Fibroblast of pulmonary artery (primary cell): ENCODE measurements at regions not wholly inside any gene's neighbourhood (a gene's known extent, or its start where the extent isn't known, plus 50 kb on each side); places are given as distances from the start of the nearest gene placed in this dataset.

Experiments
- DNase-seq: peaks from one replicate; pipeline ENCODE4 v3.0.0-alpha.2; 2010; ENCODE audit warnings: low read depth
- H3K4me3 ChIP-seq: replicated peaks from 2 replicates; pipeline ENCODE4 v1.5.1; 2011; ENCODE audit warnings: low read depth, mild to moderate bottlenecking, control low read depth, low read length, moderate library complexity
- CTCF ChIP-seq: IDR thresholded peaks from 2 replicates; pipeline ENCODE4 v1.5.1; 2011; ENCODE audit warnings: mild to moderate bottlenecking, control low read depth, low read length, inconsistent platforms; ENCODE audit errors: missing control alignments

- no peak for TF ChIP-seq CTCF
- no peak for DNase-seq
- no peak overlapping the region for H3K4me3 ChIP-seq
Observed at GRCh38 chr1:81042225-81042624, 758.5 kb upstream of the ADGRL2 start.

DNA sequence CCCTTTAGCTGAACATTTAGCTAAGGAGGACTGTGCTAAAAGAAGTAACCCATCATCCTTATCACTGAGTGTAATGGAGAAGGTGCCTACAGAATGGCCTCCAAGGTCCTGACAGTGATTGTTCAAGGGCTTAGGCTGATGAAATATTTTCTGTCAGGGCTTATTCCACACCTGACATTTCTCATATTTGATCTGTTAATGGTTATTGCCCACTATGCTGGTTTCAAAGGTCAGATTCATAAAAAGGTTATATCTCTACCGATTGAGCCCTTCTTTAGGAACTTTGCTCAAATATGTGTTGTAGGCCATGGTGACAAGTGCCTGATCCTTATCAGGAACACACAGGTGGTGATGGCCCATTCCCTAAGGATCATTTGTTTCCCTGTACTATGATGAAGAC, 766.4 kb upstream of the ADGRL2 start:
- H3K4me3 ChIP-seq, result no peak overlapping the region
- no peak for TF ChIP-seq CTCF
- no peak for DNase-seq

DNA sequence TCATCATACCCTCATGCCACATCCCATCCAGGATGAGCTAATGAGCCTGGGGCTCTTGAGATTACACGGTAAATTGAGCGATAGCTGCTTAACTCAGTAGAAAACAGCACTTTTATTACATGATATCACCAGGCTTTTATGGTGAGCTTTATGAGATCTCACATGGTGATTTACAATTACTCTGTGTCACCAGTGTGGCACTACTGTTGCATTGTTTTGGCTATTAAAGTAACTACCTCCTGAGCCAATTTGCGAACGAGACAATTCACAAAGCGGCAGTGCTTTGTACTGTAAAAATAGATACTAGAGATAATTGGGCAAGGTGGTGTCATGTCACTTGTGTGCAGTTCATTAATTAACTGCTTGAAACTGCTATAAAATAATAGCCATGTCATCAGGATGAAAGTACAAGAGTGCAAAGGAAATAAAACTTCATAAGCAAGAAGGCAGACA, 767.7 kb upstream of the ADGRL2 start:
- H3K4me3 ChIP-seq, result no peak overlapping the region
- no peak for TF ChIP-seq CTCF
- no peak for DNase-seq

GRCh38 chr1:81032374-81032773, 768.4 kb upstream of the ADGRL2 start:
- H3K4me3 ChIP-seq, result no peak overlapping the region
- no peak for DNase-seq
- no peak for TF ChIP-seq CTCF

DNA sequence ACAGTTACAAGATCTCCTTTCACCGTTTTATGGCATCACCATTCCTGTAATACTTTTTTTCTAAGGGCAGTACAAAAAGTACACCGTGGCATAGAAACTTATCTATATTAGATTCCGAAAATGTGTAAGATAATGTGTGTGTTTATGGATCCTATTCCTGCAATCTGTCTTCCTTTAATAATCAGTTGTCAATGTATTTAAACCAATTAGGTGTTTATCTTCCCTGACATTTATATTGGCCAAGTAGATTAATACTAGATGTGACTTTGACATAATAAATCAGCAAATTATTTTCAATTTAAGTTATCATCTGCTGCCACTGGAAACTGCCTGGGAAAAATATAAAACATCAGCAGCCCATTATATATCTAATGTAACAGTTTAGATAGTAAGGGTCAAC, 770.3 kb upstream of the ADGRL2 start:
- no peak for TF ChIP-seq CTCF
- H3K4me3 ChIP-seq, result no peak overlapping the region
- DNase-seq, result no peak

- no peak overlapping the region for H3K4me3 ChIP-seq
- DNase-seq, result peak; percentile 56
- TF ChIP-seq CTCF, result no peak
Observed at GRCh38 chr1:81029266-81029665, 771.5 kb upstream of the ADGRL2 start.

DNA sequence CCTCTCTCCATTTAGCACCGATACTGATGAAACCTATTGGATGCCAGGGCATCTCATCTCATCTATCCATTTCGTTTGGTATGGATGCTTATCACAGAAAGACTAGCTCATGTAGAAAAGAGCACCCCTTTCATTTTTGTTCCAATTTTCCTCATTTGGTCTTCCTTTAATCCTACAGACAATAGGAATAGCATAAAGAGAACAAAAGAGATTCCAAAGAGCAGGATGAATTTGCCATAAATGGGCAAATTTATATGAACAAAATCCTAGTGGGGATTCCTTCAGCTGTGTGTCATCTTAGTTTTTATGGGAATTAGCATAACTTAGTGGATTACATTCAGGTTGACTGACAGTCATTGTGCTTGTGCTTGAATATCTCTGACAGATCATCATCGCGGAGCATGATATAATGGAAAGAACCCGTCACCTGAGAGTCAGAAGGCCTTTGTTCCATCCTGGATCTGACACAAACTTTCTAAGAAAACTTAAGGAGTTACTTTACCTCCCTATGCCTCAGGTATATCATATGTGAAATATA, 777.5 kb upstream of the ADGRL2 start:
- TF ChIP-seq CTCF, result no peak
- H3K4me3 ChIP-seq, result no peak overlapping the region
- DNase-seq, result no peak
